NOMO-1 treated with DMSO at 0.1 percent for 48 hours (cell line): ENCODE measurements at regions not wholly inside any gene's neighbourhood (a gene's known extent, or its start where the extent isn't known, plus 50 kb on each side); places are given as distances from the start of the nearest gene placed in this dataset.

Experiments used
- DNase-seq: peaks from one replicate; lab custom pipeline; 2025; ENCODE audit not compliant: unreplicated experiment; lab: John Stamatoyannopoulos, UW

DNA sequence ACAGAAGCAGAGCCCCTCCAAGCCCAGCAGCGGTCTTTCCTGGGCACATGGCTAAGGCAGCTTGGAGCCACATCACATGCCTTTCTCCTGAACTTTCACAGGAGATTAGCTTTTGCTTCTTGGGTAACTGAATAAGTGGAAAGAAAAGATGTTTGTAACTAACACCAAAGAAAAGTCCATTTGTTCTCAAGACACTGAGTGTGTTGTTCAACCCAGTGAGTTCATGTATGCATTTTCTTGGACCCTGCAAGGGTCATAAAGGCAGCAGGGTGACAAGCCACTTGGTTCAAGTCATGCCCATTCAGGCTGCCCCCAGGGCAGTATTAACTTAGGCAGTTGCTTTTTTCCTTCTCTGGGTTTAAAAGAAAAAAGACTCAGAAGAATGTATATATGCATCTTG, 203.4 kb downstream of the FAM76B start:
- no peak for DNase-seq

DNA sequence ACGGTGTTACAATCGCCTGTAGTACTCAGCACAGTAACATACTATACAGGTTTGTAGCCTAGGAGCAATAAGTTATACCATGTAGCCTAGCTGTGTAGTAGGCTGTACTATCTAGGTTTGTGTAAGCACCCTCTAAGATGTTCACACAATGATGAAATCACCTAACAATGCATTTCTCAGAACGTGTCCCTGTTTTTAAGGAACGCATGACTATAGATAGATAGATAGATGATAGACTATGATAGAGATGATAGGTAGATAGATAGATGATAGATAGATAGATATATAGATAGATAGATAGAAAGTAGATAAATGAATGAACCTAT, 203.9 kb downstream of the FAM76B start:
- no peak for DNase-seq

DNA sequence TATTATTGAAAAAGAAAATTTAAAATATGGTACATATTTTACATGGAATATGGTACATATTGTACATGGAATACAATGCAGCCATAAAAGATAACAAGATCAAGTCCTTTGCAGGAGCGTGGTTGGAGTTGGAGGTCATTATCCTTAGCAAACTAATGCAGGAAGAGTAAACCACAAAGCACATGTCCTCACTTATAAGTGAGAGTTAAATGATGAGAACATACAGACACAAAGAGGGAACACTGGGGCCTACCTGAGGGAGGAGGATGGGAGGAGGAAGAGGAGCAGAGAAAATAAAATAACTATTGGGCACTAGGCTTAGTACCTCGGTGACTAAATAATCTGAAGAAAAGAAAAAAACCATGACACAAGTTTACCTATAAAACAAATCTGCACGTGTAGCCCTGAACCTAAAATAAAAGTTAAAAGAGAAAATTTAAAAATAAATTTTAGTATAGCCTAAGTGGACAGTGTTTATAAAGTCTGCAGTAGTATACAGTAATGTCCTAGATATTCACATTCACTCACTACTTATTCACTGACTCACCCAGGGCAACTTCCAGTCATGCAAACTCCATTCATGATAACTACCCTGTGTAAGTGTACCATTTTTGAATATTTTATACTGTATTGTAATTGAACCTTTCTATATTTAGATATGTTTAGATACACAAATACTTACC, 204.4 kb downstream of the FAM76B start:
- no peak for DNase-seq

DNA sequence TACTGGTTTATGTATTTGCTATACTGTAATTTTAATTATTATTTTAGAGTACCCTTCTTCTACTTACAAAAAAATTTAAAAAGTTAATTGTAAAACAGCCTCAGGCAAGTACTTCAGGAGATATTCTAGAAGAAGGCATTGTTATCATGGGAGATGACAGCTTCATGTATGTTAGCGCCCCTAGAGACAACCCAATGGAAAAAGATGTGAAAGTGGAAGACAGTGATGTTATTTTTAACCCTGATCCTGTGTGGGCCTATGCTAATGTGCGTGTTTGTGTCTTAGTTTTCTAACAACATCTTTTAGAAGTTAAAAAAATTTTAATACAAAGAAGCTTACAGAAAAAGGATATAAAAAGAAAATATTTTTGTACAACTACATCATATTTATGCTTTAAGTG, 205.0 kb downstream of the FAM76B start:
- DNase-seq: no peak

DNA sequence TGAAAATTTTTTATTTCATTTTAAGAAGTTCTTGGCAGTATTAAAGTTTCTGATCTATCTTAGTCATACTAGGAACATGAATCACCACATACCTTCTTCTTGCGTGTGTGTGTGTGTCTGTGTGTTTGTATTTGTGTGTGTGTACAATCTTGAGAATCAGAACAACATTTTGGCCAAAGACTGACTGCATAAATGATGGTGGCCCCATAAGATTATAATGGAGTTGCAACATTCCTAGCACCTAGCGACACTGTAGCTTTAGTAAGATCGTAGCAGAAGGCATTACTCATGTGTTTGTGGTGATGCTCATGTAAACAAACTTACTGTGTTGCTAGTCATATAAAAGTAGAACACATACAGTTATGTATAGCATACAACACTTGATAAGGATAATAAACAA, 205.4 kb downstream of the FAM76B start:
- DNase-seq: no peak

DNA sequence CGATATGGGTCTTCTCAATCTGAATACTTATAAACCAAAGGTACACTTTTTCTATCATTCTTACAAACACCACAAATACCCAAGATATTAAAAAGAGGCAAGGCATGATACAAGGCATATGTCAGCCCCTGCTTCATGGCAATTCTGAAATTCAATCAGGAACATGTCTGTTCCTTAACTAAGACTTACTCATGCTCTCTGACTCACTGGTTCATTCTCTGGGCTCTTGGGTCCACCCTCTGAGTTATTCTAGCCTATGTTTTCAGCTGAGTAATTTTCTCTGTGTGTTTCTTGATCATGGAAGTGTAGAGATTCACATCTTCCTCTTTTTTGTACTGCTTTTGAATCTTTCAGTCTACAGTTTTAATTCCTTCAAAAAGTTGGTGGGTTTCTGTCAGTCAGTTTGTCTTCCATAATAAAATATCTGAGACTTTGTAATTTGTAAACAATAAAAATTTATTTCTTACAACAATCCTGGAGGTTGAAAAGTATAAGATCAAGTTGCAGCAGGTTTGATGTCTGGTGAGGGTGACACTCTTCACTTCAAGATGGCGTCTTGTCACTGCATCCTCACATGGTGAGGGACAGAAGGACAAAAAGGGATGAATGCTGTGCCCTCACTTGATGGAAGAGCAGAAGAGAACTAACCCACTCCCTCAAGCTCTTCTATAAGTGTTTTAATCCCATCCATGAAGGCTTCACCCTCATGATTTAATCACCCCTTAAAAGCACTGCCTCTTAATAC, 211.7 kb downstream of the FAM76B start:
- DNase-seq: peak; percentile 72

DNA sequence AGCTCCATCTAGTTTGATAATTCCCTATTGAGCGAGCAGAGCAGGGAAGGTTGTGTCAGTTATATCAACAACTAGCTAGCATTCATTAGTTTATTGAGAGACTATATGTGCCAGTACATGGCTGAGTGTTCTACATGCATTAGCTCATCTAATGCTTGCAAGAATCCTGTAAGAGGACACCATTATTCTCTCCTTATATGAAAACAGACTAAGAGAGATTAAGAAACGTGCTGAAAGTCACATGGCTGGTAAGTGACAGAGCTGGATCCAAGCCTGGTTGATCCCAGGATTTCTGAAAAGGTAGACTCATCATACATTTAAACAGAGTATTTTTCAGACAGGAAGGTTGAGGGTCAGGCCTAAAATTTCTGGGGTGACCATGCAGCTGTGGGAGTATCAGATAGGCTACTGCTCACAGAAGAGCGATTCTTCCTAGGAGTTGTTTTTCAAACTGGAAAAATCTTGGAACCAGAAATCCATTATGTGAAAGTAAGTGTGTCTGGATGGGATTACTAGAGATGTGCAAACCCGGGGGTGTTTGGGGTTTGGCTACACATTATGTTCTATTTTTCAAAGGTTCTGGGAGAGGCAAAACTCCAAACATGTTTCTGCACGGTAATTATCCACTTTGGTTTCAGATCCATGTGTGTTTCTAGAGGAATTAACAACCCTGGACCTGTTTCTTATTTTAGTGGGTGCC, 213.3 kb downstream of the FAM76B start:
- DNase-seq: no peak

DNA sequence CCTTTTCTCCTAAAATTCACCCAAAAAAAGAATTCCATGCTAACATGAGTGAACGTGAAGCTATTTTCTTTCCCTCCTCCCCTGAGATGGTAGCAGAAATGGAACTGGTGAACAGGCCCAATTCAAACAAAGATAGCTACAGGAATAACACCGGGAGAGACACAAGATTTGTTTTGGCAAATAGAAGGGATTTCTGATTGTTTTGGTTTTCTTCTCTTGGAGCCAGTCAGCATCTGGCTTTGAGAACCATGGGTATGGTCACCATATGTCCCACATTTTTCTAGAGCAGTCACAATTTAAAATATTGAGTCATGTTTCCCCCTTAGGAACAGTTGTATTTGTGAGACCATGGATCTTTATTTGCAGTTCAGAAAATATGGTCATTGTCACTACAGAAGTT, 214.1 kb downstream of the FAM76B start:
- DNase-seq: no peak

DNA sequence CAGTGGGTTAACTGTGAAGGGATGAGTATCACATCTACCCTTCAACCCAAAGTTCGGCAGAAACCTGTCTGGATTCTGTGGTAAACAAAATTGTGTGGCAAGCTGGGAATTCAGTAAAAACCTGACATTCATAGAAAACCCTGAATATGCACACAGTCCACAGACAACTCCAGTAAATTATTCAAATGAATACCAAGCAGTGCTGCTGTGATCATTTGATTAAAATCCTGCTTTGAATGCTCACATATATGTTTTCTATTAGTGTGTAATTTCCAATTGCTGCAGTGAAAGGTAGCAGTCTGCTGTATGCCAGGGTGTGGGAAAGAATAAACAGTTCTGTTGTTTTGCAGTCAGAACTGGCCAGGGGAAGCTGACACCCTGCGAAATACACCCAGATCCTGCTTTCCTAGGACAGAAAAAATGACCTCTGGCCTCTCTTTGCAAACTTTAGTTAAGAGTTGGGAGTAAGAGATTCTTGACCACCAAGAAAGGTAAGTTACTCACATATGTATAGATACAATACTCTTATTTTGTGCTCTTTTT, 217.8 kb downstream of the FAM76B start:
- DNase-seq: no peak

DNA sequence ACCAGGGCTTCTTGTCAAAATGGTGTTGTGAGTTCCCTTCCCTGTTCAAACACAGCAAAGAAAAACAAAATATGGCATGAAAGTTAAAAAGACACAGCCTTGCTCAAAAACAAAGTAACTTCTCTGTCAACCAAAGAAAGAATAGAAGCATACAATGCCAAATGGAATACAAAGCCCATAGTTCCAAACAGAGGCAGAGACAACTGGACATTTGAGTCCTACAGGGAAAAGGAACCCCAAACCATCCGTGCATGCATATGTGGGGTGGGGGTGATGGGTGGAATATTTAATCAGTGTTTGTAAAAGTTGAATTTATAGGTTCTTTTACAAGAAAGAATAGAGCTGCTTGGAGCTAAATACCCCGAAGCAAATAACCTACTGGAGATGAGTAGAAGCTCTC, 218.7 kb downstream of the FAM76B start:
- DNase-seq: no peak

DNA sequence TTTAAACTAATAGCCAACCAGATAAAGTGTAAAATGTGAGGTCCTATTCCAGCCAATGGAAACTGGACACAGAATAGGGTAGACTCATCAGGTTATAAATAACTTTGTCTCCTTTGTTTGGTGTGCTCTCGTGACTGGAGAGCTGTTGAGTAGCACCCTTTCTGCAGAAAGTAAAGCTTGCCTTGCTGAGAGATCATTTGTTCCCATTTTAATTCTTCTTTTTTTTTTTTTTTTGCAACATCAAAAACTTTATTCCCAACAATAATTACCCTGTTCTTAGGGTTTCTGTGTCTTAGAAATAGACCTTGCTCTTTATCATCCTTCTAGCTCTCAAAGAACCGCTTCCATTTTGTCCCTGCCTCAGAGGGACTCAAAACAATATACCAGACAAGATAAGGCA, 220.4 kb downstream of the FAM76B start:
- no peak for DNase-seq

DNA sequence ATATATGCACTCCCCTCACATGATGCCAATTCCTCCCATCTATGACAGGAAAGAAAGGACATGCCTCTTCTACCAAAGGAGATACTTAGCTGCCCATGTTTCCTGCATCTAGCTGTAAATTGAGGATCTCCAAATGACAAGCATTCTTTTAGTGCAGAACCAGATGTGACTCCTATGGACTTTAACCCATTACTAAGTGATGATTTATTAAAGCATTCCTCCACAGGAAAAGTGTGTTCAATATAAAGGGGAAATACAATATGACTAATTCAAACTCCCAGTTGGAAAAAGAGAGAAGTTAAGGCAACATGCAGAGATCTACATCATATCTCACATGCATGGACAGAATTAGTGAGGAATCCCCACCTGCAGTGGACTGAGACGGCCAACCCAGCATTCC, 221.3 kb downstream of the FAM76B start:
- no peak for DNase-seq

DNA sequence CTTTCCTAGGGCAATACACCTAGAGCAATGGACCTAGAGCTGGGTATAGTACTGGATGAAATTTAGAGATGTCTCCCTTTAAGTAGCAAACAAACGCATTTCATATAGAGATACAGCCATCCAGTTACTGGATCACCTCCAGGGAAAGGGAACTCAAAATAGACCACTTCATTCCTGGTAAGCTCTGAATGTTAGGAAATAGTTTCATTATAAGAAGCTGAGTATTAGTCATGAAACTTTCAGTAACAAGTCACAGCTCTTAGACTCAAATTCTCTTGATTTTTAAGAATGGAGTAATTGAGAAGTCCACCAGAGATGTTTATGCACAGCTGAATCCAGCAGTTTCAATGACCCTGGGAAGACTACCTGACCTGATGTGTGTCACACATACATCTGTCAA, 221.9 kb downstream of the FAM76B start:
- DNase-seq: no peak

DNA sequence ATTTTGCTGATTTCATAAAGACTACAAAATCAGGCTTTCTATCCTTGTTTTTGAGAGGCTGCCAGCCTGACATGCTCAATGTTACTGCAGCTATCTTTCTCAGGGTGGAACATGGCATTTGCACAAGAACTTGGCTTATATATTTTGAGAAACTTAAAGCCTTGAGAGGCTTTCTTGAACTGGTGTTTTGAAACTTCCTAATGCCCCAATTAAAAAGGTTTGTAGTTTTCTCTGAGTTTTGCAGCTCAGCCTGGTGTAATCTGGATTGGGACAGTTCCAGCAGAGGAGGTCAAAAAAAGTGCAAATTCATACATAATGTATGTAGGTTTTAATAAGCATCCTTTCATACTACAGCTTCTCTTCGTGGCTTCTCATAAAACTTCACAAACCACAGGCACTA, 223.4 kb downstream of the FAM76B start:
- DNase-seq: peak; percentile 5

DNA sequence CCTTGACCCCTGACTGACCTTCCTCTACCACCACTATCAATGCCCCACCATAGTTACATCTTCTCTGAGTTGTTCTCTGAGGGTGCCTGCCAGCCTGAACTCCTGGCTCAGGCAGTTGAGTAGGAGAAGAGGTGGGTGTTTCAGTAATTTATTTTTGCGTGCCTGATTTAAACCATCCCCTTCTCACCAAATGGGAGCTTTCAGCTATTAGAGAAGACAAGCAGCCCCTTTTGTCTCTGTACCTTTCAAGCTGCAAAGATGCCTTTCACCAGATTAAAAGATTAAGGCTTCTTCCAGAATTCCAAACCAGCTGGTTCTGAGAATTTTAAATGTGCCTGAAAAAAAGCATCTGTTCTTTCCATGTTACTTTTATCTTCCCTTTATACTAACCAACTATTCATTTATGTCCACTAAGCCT, 223.8 kb downstream of the FAM76B start:
- no peak for DNase-seq

DNA sequence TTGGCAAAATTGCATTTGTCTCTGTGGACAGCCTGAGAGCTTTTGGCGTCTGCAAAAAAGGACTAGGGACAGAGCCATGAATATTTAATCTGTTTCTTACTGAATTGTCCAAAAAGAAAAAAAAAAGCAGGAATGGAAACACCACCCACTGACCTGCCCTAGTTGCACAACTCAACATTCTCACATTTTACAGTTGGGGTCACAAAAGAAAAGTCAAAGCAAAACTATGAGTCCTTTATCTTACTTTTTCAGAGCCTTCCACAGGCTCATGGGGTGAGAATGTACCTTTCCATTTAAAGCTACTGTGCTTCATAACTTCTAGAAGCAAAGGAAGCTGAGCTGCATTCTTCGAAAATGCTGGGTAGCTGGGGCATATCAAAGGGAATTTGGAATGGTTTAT, 225.7 kb downstream of the FAM76B start:
- no peak for DNase-seq

DNA sequence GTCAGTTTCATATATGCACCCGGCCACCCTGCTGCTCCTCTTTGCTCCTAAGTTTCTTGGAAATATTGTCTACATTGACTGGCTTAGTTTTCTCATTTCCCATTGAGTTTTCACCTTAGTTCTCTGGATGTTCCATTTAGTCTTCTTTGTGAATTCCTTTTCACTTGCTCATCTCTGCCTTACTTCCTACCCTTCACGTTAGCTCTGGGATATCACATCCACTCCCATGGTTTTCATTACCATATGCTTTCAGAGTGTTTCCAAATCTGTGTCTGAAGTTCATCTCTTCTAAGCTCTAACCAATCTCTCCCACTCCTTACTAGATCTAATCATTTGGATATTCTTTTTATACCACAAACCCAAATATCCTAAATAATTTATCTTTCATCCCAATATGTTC, 226.4 kb downstream of the FAM76B start:
- no peak for DNase-seq

DNA sequence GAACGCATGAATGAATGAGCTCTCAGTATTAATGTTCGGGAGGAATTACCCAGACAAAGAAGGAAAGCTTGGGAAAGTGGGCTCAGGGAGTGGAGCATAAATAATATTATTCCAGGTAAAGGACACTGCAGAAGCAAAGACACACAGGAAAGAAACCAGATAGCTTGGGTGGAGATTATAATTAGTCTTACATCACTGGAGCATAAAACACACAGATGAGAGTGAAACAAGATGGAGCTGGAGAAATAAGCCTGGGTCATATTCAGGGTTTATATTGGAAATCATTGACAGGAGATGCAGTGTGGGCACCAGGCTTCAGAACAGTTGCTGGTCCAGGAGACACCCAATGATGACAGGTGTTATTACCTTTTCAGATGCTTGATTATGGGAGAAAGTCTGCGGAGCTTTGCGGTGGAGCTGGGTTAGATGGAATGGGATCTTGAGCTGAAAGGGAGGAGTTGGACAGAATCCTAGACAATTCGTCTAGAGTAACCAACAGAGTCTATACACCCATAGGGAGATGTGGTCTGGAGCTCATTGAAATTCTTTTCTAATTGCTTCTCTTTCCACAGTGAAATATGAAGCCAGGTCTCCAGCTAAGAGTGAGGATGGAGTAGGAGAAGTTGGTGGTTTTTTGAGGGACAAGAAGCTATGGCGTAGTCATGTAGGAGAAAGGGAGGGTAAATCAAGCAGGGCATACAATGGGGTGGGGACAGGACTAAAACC, 227.2 kb downstream of the FAM76B start:
- no peak for DNase-seq

DNA sequence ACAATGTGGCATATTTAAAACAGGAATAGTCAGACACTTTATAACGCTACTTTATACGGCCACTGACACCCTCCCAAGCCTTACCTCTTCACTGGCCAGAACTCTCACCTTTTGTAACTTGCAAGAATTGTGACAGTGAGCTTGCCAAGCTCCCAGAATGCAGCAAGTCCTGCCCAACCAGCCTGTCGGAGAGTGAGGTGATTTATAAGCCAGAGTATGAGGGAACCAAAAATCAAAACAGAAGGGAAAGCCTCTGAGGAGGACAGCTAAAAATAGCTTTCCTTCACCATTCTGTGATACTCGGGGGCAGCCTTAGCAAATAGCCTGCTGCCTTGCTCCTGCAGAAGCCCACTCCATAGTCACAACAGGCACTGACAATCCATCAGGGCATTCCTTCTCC, 229.7 kb downstream of the FAM76B start:
- DNase-seq: no peak

DNA sequence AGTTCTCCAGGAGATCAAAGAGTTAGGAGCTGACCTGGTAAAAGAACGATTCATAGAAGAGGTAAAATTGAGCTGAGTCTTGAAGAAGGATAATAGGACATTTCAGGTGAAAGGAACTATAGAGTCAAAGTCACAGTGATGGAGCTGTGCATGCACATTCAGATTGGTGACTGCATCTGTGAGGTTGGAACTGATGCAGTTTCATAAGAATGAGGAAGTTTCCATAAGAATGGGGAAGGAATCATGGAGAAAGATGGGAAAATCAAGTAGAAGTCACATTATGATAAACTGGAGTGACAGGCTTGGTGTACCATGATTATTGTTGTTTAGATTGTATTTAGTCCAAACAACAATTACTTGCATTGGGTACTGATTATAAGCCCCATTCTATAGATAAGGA, 232.2 kb downstream of the FAM76B start:
- no peak for DNase-seq

DNA sequence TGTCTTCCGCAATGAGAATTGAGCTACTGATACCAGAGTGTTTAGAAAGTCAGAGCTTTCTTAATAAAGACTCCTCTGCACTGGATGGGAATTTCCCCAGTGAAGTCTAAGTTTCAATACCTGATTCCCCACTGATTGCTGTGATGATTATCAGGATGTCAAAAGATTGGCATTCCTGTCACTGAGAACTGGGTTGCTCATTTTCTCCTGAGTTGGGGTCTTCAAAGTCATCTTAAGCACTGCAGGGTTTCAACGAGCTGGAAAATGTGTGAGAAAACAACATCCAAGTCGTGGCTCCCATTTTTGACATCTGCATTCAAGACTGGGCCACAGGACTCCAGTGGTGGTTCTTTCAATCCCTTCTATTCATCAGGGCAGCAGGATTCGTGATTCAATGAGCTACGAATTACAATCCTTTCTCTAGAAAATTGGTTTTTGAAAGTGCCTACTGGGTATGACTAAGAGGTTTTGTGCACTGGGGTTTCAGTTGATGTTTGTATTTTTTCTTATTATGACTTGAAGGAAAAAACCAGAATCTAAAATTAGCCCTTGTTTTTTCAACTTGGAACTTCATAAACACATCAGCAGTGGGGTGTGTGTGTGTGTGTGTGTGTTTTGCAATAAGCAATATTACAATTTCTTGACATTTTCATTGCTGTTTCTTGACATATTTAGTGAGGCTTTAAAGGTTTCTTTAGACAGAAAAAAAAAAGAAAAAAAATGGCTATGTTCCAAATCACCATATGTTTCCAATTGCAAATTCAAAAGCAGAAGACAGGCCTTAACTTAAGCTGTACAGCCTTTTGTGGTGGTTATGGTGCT, 233.0 kb downstream of the FAM76B start:
- DNase-seq: no peak
